PC-9 (cell line): ENCODE measurements at regions not wholly inside any gene's neighbourhood (a gene's known extent, or its start where the extent isn't known, plus 50 kb on each side); places are given as distances from the start of the nearest gene placed in this dataset.

Source experiments
- BruUV-seq: library from RNA; stranded (reverse); fragments of 400-500 nt; replicated peaks from 2 replicates; lab custom pipeline; 2021; lab: Mats Ljungman, UMichigan
- CTCF ChIA-PET: fragments of 300-600 bp; sonication (Branson Sonifier 250); formaldehyde crosslinking; loops from one replicate; lab custom pipeline; 2022; ENCODE audit warnings: antibody characterized with exemption; lab: Charles Lee
- POLR2A ChIA-PET: fragments of 300-600 bp; sonication (Branson Sonifier 250); formaldehyde crosslinking; loops from one replicate; lab custom pipeline; 2022; ENCODE audit warnings: antibody characterized with exemption; ENCODE audit not compliant: unreplicated experiment; lab: Charles Lee
- DNase-seq, 2 experiments: peaks; one replicate each; pipeline versions ENCODE4 v3.0.0 to v3.0.0-alpha.2; 2015 to 2022; ENCODE audit warnings: mixed read lengths in 1 of 2
- H2AFZ ChIP-seq: fragments of 200-600 bp; sonication (generic); 2 replicates; pipeline ENCODE4 v1.8.1; 2017; ENCODE audit warnings: antibody characterized with exemption
- H3F3A ChIP-seq: fragments of 200-600 bp; sonication (generic); 2 replicates; pipeline ENCODE4 v1.8.1; 2017; ENCODE audit warnings: antibody characterized with exemption, mild to moderate bottlenecking, low read depth; ENCODE audit not compliant: insufficient read depth
- H3K27ac ChIP-seq: fragments of 200-600 bp; sonication (generic); 2 replicates; pipeline ENCODE4 v1.6.1; 2016; ENCODE audit warnings: mixed run types
- H3K27me3 ChIP-seq: fragments of 200-600 bp; sonication (generic); 2 replicates; pipeline ENCODE4 v1.6.1; 2016; ENCODE audit warnings: low read depth, mixed run types; ENCODE audit not compliant: insufficient read depth
- H3K36me3 ChIP-seq: fragments of 200-600 bp; sonication (generic); 2 replicates; pipeline ENCODE4 v1.6.1; 2016; ENCODE audit warnings: low read depth, mixed run types
- H3K4me1 ChIP-seq: fragments of 200-600 bp; sonication (generic); replicated peaks from 2 replicates; pipeline ENCODE4 v1.6.1; 2016; ENCODE audit warnings: mixed run types; ENCODE audit not compliant: insufficient read depth
- H3K4me2 ChIP-seq: fragments of 200-600 bp; sonication (generic); 2 replicates; pipeline ENCODE4 v1.6.1; 2017; ENCODE audit warnings: mixed run types
- H3K4me3 ChIP-seq: fragments of 200-600 bp; sonication (generic); 2 replicates; pipeline ENCODE4 v1.6.1; 2016; ENCODE audit warnings: mixed run types
- H3K79me2 ChIP-seq: fragments of 200-600 bp; sonication (generic); 2 replicates; pipeline ENCODE4 v1.6.1; 2017; ENCODE audit warnings: low read depth, mixed run types
- H3K9me2 ChIP-seq: fragments of 200-600 bp; sonication (generic); 2 replicates; pipeline ENCODE4 v1.8.1; 2017; ENCODE audit warnings: mild to moderate bottlenecking; ENCODE audit not compliant: insufficient read depth
- H3K9me3 ChIP-seq: fragments of 200-600 bp; sonication (generic); 2 replicates; pipeline ENCODE4 v1.8.1; 2016; ENCODE audit warnings: low read depth; ENCODE audit not compliant: insufficient read depth
- H4K20me1 ChIP-seq: fragments of 200-600 bp; sonication (generic); 2 replicates; pipeline ENCODE4 v1.8.1; 2017; ENCODE audit not compliant: insufficient read depth
- EZH2 ChIP-seq: fragments of 200-600 bp; sonication (generic); IDR thresholded peaks from 2 replicates; pipeline ENCODE4 v1.8.0; 2017; ENCODE audit warnings: antibody characterized with exemption, low read depth
- intact Hi-C: fragments of 100-400 bp; cut with micrococcal nuclease; formaldehyde crosslinking; loops from one replicate; pipeline ENCODE4 v1.10.0; 2022; ENCODE audit not compliant: unreplicated experiment
- TF ChIP-seq, protein P1 (sequence below): fragments of 200-600 bp; sonication (generic); conservative IDR thresholded peaks from 2 replicates; pipeline ENCODE4 v1.6.1; 2017; ENCODE audit warnings: mixed run types, antibody characterized with exemption, mild to moderate bottlenecking, moderate library complexity

DNA sequence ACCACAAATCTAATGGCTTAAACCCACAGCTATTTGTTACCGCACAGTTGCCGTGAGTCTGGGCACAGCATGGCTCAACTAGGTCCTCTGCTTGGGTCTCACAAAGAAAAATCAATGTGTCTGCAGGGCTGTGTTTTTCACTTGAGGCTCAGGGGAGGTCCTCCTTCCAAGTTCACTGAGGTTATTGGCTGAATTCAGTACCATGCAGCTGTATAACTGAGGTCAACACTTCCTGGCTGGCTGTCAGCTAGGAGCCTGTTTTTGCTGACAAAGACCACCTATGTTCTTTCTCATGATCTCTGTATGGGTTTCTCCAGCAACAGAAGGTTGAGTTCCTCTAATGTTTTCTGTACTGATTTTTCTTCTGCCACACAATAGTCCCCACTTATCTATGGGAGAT lies 736.7 kb upstream of the PRKX start:
- H3K9me3 ChIP-seq = no peaks in the 10 kb centered on the region
- no TSS peak for BruUV-seq
- ChIA-PET CTCF (no interaction called here), POLR2A (no interaction called here)
- H3K4me1 ChIP-seq = no peaks in the 10 kb centered on the region
- no peaks in the 10 kb centered on the region for H3K27me3 ChIP-seq
- H3K27ac ChIP-seq = no peak overlapping the region
- no peaks in the 10 kb centered on the region for H3K79me2 ChIP-seq
- H3F3A ChIP-seq = no peaks in the 10 kb centered on the region
- no peak for DNase-seq
- no peak overlapping the region for H3K4me3 ChIP-seq
- no peaks in the 10 kb centered on the region for H3K9me2 ChIP-seq
- no peaks in the 10 kb centered on the region for H3K36me3 ChIP-seq
- no peak overlapping the region for H2AFZ ChIP-seq
- TF ChIP-seq EZH2 = no peak
- TF ChIP-seq, protein P1, sequence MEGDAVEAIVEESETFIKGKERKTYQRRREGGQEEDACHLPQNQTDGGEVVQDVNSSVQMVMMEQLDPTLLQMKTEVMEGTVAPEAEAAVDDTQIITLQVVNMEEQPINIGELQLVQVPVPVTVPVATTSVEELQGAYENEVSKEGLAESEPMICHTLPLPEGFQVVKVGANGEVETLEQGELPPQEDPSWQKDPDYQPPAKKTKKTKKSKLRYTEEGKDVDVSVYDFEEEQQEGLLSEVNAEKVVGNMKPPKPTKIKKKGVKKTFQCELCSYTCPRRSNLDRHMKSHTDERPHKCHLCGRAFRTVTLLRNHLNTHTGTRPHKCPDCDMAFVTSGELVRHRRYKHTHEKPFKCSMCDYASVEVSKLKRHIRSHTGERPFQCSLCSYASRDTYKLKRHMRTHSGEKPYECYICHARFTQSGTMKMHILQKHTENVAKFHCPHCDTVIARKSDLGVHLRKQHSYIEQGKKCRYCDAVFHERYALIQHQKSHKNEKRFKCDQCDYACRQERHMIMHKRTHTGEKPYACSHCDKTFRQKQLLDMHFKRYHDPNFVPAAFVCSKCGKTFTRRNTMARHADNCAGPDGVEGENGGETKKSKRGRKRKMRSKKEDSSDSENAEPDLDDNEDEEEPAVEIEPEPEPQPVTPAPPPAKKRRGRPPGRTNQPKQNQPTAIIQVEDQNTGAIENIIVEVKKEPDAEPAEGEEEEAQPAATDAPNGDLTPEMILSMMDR = no peak
- intact Hi-C loops = no loop called here
- H4K20me1 ChIP-seq = no peaks in the 10 kb centered on the region
- no peak overlapping the region for H3K4me2 ChIP-seq

DNA sequence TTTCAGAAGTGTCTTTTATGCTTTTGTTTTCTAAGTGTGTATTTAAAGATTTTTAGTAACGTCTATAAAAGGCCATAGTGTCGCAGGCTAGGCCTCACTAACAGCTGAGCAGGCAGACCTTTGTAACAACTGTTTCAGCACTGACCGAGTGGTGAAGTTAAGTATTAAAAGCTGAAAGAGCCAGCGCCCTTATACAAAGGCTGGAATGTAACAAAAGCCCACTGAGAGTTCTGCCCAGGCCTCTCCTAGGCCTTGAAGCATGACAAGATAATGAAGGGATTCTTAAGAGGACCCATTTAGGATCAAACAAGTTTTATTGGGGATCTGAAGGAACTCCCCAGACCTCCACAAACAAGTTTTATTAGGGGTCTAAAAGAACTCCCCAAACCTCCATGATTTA lies 722.5 kb upstream of the PRKX start:
- ChIA-PET POLR2A (no interaction called here), CTCF (no interaction called here)
- no peaks in the 10 kb centered on the region for H3K4me1 ChIP-seq

DNA sequence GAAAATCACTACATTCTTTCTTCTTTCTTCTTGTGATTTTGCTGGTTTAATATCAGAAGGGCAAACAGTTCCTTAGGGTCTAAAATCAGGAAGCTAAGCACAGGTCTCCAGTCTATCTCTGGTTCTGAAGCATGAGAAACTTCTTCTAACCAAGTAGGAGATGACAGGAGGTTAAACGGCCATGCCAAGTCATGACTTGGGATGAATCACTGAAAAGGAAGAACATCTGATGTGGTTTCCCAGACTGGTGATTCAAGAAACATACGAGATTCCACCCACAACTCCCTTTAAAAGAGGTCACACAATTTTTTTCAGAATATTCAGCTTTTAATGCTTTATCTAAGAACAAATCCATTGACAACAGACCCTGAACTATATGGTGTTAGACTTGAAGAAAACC lies 684.0 kb upstream of the PRKX start:
- H2AFZ ChIP-seq = no peak overlapping the region
- peaks cover 9% of the 10 kb centered on the region for H3K4me1 ChIP-seq
- H3K27me3 ChIP-seq = no peaks in the 10 kb centered on the region
- H3F3A ChIP-seq = no peaks in the 10 kb centered on the region
- ChIA-PET POLR2A (no interaction called here), CTCF (no interaction called here)
- H3K36me3 ChIP-seq = no peaks in the 10 kb centered on the region
- H3K9me3 ChIP-seq = no peaks in the 10 kb centered on the region
- intact Hi-C loops = no loop called here
- H3K4me3 ChIP-seq = no peak overlapping the region
- TF ChIP-seq, protein P1 = no peak
- TF ChIP-seq EZH2 = no peak
- no peaks in the 10 kb centered on the region for H3K79me2 ChIP-seq
- no peaks in the 10 kb centered on the region for H3K9me2 ChIP-seq
- peak overlapping the region; percentile 18; the same call in 1 of the 2 replicates for H3K4me2 ChIP-seq
- peak overlapping the region; percentile 6; the same call in 1 of the 2 replicates for H3K27ac ChIP-seq
- DNase-seq = peak in 1 of 2 experiments; percentile 53
- BruUV-seq = no TSS peak
- no peaks in the 10 kb centered on the region for H4K20me1 ChIP-seq

More for the DNA sequence above, 722.5 kb upstream of the PRKX start:
- H3K4me2 ChIP-seq = no peak overlapping the region
- intact Hi-C loops = no loop called here
- H3K9me2 ChIP-seq = no peaks in the 10 kb centered on the region
- no peak overlapping the region for H3K4me3 ChIP-seq
- H3K27me3 ChIP-seq = no peaks in the 10 kb centered on the region
- H3K79me2 ChIP-seq = no peaks in the 10 kb centered on the region
- H3F3A ChIP-seq = no peaks in the 10 kb centered on the region
- no peak for TF ChIP-seq EZH2
- TF ChIP-seq, protein P1 = no peak
- H3K36me3 ChIP-seq = no peaks in the 10 kb centered on the region
- no peak overlapping the region for H2AFZ ChIP-seq
- H3K27ac ChIP-seq = no peak overlapping the region
- DNase-seq = no peak
- BruUV-seq = no TSS peak
- no peaks in the 10 kb centered on the region; the same call in 1 of the 2 replicates for H3K9me3 ChIP-seq
- no peaks in the 10 kb centered on the region for H4K20me1 ChIP-seq
